Gastroesophageal sphincter (tissue), 3 donors: ENCODE measurements at regions not wholly inside any gene's neighbourhood (a gene's known extent, or its start where the extent isn't known, plus 50 kb on each side); places are given as distances from the start of the nearest gene placed in this dataset.

Experiments
- EP300 ChIP-seq: sonication (generic); formaldehyde crosslinking; IDR thresholded peaks from one replicate; pipeline ENCODE4 v1.6.1; 2017; ENCODE audit warnings: antibody characterized with exemption, mild to moderate bottlenecking
- POLR2A ChIP-seq, 2 donors: fragments of 450-650 bp; IDR thresholded peaks; one replicate each; pipeline ENCODE4 v1.6.1; 2017; ENCODE audit warnings: antibody characterized with exemption in 2 of 2, mild to moderate bottlenecking in 2 of 2, moderate library complexity in 1 of 2
- POLR2AphosphoS5 ChIP-seq: sonication (generic); formaldehyde crosslinking; IDR thresholded peaks from one replicate; pipeline ENCODE4 v1.6.1; 2017; ENCODE audit warnings: antibody characterized with exemption
- TF ChIP-seq, protein P1 (sequence below), 4 experiments: fragments of 200-600 bp in 2 of 4; fragments of 450-650 bp in 2 of 4; sonication (generic) in 1 of 4; IDR thresholded peaks; one replicate each; pipeline ENCODE4 v1.5.1; 2017 to 2019; ENCODE audit warnings: antibody characterized with exemption in 4 of 4, mild to moderate bottlenecking in 2 of 4, moderate library complexity in 2 of 4

DNA sequence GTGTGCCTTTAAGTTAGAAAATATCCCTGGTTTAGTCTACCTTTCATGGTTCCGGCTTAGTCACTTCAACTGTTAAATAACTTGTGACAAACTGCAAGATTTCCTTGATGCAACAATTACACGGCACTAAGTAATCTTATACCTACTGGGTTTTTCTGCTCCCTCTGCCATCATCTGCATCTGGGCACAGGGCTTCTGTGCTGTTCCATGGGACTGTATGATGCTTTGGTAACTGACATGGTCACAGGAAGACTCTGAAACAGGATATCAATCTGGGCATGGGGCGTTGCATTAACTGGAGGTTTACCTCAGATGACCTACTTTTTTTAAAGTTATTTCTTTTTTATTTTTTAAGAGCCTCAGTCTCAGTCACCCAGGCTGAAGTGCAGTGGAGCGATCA lies 365.4 kb downstream of the SS18 start:
- TF ChIP-seq, protein P1, sequence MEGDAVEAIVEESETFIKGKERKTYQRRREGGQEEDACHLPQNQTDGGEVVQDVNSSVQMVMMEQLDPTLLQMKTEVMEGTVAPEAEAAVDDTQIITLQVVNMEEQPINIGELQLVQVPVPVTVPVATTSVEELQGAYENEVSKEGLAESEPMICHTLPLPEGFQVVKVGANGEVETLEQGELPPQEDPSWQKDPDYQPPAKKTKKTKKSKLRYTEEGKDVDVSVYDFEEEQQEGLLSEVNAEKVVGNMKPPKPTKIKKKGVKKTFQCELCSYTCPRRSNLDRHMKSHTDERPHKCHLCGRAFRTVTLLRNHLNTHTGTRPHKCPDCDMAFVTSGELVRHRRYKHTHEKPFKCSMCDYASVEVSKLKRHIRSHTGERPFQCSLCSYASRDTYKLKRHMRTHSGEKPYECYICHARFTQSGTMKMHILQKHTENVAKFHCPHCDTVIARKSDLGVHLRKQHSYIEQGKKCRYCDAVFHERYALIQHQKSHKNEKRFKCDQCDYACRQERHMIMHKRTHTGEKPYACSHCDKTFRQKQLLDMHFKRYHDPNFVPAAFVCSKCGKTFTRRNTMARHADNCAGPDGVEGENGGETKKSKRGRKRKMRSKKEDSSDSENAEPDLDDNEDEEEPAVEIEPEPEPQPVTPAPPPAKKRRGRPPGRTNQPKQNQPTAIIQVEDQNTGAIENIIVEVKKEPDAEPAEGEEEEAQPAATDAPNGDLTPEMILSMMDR (IDR thresholded peaks at IDR 0.05), result no peak
- no peak for TF ChIP-seq POLR2AphosphoS5
- no peak for TF ChIP-seq POLR2A (IDR thresholded peaks at IDR 0.05)
- no peak for TF ChIP-seq EP300
